Tibial artery (tissue), 4 donors: ENCODE measurements at regions not wholly inside any gene's neighbourhood (a gene's known extent, or its start where the extent isn't known, plus 50 kb on each side); places are given as distances from the start of the nearest gene placed in this dataset.

ENCODE experiments used
- DNase-seq, 2 donors: peaks; one replicate each; pipeline ENCODE4 v3.0.0-alpha.2; 2019
- H3K27ac ChIP-seq, 2 donors: fragments of 200-600 bp; sonication (generic) in 1 of 2; 1 replicate in 1 of 2; 2 replicates in 1 of 2; pipeline ENCODE4 v1.5.1; 2018 to 2019; ENCODE audit warnings: mild to moderate bottlenecking in 1 of 2
- H3K27me3 ChIP-seq, 2 donors: fragments of 200-600 bp; sonication (generic) in 1 of 2; one replicate each; pipeline versions ENCODE4 v1.5.1 to v1.6.0; 2016 to 2019
- H3K36me3 ChIP-seq, 3 donors: fragments of 200-600 bp; sonication (generic) in 2 of 3; one replicate each; pipeline ENCODE4 v1.5.1; 2016 to 2019; ENCODE audit warnings: mild to moderate bottlenecking in 2 of 3
- H3K4me1 ChIP-seq, 4 donors: fragments of 200-600 bp; sonication (generic) in 2 of 4; 1 replicate in 3 of 4; 2 replicates in 1 of 4; pipeline ENCODE4 v1.5.1; 2016 to 2019
- H3K4me3 ChIP-seq, 2 donors: fragments of 200-600 bp; sonication (generic) in 1 of 2; 1 replicate in 1 of 2; 2 replicates in 1 of 2; pipeline ENCODE4 v1.5.1; 2018 to 2019; ENCODE audit warnings: mild to moderate bottlenecking in 2 of 2
- H3K9me3 ChIP-seq, 3 donors: fragments of 200-600 bp; sonication (generic) in 1 of 3; one replicate each; pipeline ENCODE4 v1.5.1; 2016 to 2019
- intact Hi-C: fragments of 100-400 bp; cut with DNase I; formaldehyde crosslinking; loops from one replicate; pipeline ENCODE4 v1.15.0; 2023; ENCODE audit warnings: low total_unique reads
- TF ChIP-seq, protein P1 (sequence below), 2 experiments: fragments of 200-600 bp in 1 of 2; fragments of 450-650 bp in 1 of 2; IDR thresholded peaks; one replicate each; pipeline ENCODE4 v1.5.1; 2017 to 2019; ENCODE audit warnings: antibody characterized with exemption in 2 of 2, mild to moderate bottlenecking in 1 of 2, moderate library complexity in 1 of 2

DNA sequence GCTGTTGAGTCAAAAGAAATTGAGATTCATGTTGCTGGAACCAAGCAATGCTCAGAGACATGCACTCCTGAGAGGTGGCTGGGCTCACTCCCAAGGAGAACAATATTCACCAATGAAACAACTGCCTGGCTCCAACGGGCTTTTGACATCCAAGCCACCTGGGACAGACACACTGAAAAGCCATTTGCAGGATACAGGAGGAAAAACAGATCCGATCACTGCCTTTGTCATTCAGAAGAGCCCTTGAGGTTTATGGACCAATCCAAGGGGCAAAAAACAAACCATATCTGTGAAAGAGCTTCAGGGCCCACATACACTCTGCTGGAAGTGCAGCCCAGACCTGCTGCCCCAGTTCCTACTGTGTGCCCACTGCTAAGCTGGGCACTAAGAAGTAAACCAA is 277.5 kb downstream of the NUAK1 start:
- DNase-seq, result no peak
- Histone ChIP-seq H3K9me3 (no peaks in the 10 kb centered on the region), H3K27me3 (no peaks in the 10 kb centered on the region), H3K36me3 (no peaks in the 10 kb centered on the region), H3K4me1 (peaks cover 0 to 7% (median 0%) of the 10 kb centered on the region in 4 donors), H3K27ac (peak overlapping the region in 1 of 2 donors; percentile 36), H3K4me3 (no peak overlapping the region)
- intact Hi-C loops, result no loop called here
- TF ChIP-seq, protein P1, sequence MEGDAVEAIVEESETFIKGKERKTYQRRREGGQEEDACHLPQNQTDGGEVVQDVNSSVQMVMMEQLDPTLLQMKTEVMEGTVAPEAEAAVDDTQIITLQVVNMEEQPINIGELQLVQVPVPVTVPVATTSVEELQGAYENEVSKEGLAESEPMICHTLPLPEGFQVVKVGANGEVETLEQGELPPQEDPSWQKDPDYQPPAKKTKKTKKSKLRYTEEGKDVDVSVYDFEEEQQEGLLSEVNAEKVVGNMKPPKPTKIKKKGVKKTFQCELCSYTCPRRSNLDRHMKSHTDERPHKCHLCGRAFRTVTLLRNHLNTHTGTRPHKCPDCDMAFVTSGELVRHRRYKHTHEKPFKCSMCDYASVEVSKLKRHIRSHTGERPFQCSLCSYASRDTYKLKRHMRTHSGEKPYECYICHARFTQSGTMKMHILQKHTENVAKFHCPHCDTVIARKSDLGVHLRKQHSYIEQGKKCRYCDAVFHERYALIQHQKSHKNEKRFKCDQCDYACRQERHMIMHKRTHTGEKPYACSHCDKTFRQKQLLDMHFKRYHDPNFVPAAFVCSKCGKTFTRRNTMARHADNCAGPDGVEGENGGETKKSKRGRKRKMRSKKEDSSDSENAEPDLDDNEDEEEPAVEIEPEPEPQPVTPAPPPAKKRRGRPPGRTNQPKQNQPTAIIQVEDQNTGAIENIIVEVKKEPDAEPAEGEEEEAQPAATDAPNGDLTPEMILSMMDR (IDR thresholded peaks at IDR 0.05), result no peak

DNA sequence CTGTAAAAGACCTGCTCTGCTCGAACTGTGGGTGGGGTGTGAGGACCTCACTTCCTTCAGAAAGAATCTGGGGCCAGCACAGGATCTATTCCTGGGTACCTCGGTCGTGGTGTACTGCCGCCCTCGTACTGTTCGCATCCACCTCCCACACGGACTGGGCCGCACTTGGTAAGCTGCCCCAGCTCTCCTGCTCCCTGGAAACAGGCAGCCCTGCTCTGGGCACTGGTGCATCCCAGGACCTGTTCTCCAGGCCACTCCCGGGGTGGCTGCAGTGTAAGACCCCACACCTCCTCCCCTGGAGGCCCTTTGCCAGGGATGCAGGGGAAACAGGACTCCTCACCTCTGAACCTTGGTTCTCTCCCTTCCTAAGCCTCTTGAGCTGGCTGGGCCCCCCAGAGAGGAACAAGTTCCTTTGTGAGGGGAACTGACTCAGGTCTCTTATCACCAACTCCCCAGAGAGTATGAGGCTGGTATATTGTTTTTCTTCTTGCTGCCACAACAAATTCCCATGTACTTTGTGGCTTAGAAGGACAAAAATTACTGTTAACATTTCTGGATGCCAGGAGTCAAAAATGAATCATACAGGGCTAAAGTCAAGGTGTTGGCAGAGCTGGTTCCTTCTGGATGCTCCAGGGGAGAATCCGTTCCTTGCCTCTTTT is 276.5 kb downstream of the NUAK1 start:
- Histone ChIP-seq H3K27ac (peak overlapping the region; percentile 36 to 56), H3K36me3 (no peaks in the 10 kb centered on the region), H3K9me3 (no peaks in the 10 kb centered on the region), H3K4me3 (no peak overlapping the region), H3K4me1 (peaks cover 0 to 7% (median 0%) of the 10 kb centered on the region in 4 donors), H3K27me3 (no peaks in the 10 kb centered on the region)
- DNase-seq, result no peak
- TF ChIP-seq, protein P1 (IDR thresholded peaks at IDR 0.05), result no peak
- intact Hi-C loops, result no loop called here

DNA sequence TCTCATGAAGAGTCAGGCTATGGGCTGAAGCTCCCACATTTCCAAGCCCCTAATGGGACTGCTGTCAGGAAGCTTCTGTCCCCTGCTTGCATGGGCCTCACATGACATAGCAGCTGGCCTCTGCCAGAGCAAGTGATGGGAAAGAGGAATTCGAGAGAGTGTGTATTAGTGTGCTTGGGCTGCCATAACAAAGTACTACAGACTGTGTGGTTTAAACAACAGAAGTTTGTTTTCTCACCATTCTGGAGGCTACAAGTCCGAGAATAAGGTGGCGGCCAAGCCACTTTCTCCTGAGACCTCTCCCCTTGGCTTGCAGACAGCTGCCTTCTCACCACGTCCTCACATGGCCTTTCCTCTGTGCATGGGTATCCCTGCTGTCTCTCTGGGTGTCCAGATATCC is 274.4 kb downstream of the NUAK1 start:
- no peaks in the 10 kb centered on the region for H3K27me3 ChIP-seq
- intact Hi-C loops, result no loop called here
- H3K4me3 ChIP-seq, result no peak overlapping the region
- no peak for DNase-seq
- TF ChIP-seq, protein P1 (IDR thresholded peaks at IDR 0.05), result no peak
- H3K4me1 ChIP-seq, result peaks cover 0 to 7% (median 0%) of the 10 kb centered on the region in 4 donors
- H3K9me3 ChIP-seq, result no peaks in the 10 kb centered on the region
- H3K27ac ChIP-seq, result no peak overlapping the region
- no peaks in the 10 kb centered on the region for H3K36me3 ChIP-seq

DNA sequence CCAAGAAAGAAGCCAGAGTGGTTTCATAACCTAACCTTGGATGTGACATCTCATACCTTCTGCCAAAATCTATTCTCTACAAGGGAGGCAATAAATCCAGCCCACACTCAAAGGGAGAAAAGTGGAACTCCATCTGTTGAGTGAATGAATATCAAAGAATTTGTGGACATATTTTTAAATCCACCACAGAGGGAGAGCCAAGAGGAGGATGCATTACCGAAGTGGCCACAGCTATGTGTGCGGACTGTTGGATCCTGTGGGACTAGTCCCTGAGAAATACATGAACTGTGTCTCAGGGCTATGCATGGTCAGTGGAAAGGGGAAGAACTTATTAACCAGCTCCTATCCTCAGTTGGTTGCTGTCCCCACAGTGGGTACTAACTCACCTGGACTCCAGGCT is 273.9 kb downstream of the NUAK1 start:
- TF ChIP-seq, protein P1 (IDR thresholded peaks at IDR 0.05), result no peak
- Histone ChIP-seq H3K27ac (no peak overlapping the region), H3K9me3 (no peaks in the 10 kb centered on the region), H3K27me3 (no peaks in the 10 kb centered on the region), H3K4me3 (no peak overlapping the region), H3K36me3 (no peaks in the 10 kb centered on the region), H3K4me1 (peaks cover 0 to 7% (median 0%) of the 10 kb centered on the region in 4 donors)
- intact Hi-C loops, result no loop called here
- DNase-seq, result no peak

DNA sequence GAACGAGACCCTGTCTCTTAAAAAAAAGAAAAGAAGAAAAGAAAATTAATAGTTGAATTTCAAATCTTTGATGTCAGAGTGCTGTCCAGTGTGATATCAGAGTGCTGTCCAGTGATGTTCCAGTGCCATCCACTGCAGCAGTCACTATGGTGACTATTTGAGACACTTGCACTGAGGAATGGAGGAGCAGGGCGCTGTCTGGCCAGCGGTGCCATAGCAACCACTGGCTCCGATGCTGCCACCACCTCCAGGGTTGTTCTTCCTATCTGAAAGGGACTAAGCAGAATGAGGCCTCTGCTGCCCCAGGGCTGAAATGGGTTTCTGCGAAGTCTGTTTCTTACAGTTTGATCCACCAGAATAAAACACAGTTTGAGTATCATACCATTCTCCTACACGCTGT is 272.9 kb downstream of the NUAK1 start:
- Histone ChIP-seq H3K9me3 (no peaks in the 10 kb centered on the region), H3K4me3 (no peak overlapping the region), H3K4me1 (peaks cover 0 to 7% (median 0%) of the 10 kb centered on the region in 4 donors), H3K27ac (no peak overlapping the region), H3K27me3 (no peaks in the 10 kb centered on the region), H3K36me3 (no peaks in the 10 kb centered on the region)
- no peak for DNase-seq
- TF ChIP-seq, protein P1 (IDR thresholded peaks at IDR 0.05), result no peak
- intact Hi-C loops, result no loop called here
